ENCODE measurements at regions not wholly inside any gene's neighbourhood (a gene's known extent, or its start where the extent isn't known, plus 50 kb on each side); places are given as distances from the start of the nearest gene placed in this dataset.
"Not testable (repeated sequence)": the region's sequence is repeated elsewhere in the genome, so short reads cannot be mapped to it uniquely, and the experiment has no call there.

DNA sequence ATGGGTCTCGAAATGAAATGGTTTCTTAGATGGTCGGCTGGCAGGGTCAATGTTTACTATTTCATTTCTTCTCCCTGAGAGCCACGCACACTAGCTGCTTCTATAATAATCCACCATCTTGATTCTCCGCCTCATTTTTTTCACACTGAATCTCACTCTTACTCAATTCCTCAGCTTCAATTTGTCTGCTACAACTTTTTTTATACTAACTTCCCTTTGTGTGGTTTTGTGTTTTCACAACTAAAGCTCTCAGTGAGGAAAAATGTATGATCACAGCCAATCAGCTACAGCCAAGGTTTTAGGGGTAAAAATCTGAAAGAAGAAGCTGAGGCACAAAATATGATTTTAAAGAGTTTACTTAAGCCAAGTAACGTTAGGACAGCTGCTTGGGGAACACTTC is 1309.4 kb downstream of the EPHA7 start:
- H3K9me3 Mint-ChIP-seq, result peaks cover 8% of the 10 kb centered on the region

DNA sequence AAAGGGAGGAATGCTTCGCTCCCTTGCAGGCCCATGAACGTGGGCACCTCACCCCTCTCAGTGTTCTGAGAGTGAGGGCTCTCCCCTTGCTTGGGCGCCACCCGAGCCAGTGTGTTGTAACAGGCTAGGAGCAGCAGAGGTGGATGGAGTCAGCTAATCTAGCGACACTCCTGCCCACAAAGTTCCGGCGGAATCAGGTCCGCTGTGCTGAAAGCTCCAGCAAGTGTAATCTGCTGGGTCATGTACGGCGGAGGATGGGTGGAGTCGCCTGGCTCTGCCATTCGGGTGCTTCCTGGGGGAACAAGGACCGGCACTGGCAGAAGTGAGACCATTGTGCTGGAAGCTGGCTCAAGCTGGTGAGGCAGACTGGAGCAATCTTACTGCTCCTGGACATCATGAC is 1310.1 kb downstream of the EPHA7 start:
- Mint-ChIP-seq H3K4me3 (no peak overlapping the region), H3K27me3 (ENCODE audit: low read depth) (no peaks in the 10 kb centered on the region), H3K9me3 (peaks cover 8% of the 10 kb centered on the region), H3K4me1 (ENCODE audit: low read depth) (no peaks in the 10 kb centered on the region), H3K27ac (no peak overlapping the region), H3K36me3 (ENCODE audit: low read depth) (no peaks in the 10 kb centered on the region)
- DNase-seq, result no peak
- intact Hi-C loops (cut with micrococcal nuclease), result no loop called here
- CTCF ChIA-PET, result no interaction called here

More for the DNA sequence above, 1309.4 kb downstream of the EPHA7 start:
- Mint-ChIP-seq H3K4me3 (no peak overlapping the region), H3K27me3 (ENCODE audit: low read depth) (no peaks in the 10 kb centered on the region), H3K4me1 (ENCODE audit: low read depth) (no peaks in the 10 kb centered on the region), H3K27ac (no peak overlapping the region), H3K36me3 (ENCODE audit: low read depth) (no peaks in the 10 kb centered on the region)
- DNase-seq, result no peak
- intact Hi-C loops (cut with micrococcal nuclease), result no loop called here
- CTCF ChIA-PET, result interaction anchor here (0.6 kb wide), 1 partner anchor 210 kb away, joined by 3 read pairs; no protein-coding TSS in a partner anchor

DNA sequence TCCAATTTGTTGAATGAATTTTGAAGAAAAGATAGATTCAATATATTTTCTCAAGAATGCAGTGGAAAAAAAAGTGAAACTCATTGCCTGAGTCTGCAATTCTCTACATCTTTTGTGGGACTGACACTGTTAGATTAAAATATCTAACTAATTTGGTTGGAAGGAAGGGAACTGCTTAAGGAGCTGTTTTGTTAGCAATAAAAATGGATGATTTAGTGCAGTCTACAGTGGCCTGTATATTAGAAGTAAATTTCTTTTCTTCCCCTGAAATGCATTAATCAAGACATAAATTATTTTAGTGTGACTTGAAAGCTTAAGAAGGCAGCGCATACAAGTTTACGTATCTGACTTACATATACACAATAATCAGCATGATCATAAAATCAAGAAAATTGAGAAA is 1332.6 kb downstream of the EPHA7 start:
- Mint-ChIP-seq H3K9me3 (peaks cover 19% of the 10 kb centered on the region), H3K27me3 (ENCODE audit: low read depth) (no peaks in the 10 kb centered on the region)
- CTCF ChIA-PET, result no interaction called here

DNA sequence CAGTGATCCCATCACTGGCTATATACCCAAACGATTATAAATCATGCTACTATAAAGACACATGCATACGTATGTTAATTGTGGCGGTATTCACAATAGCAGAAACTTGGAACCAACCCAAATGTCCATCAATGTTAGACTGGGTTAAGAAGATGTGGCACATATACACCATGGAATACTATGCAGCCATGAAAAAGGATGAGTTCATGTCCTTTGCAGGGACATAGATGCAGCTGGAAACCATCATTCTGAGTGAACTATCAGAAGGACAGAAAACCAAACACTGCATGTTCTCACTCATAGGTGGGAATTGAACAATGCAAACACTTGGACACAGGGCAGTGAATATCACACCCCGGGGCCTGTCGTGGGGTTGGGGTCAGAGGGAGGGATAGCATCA is 1335.4 kb downstream of the EPHA7 start:
- H3K4me3 Mint-ChIP-seq; H3K27ac Mint-ChIP-seq; H3K4me1 Mint-ChIP-seq (ENCODE audit: low read depth); CTCF ChIA-PET; H3K36me3 Mint-ChIP-seq (ENCODE audit: low read depth); DNase-seq; intact Hi-C loops (cut with micrococcal nuclease); H3K27me3 Mint-ChIP-seq (ENCODE audit: low read depth): not testable (repeated sequence)
- H3K9me3 Mint-ChIP-seq, result peaks cover 32% of the 10 kb centered on the region

More for the DNA sequence above, 1332.6 kb downstream of the EPHA7 start:
- no peak for DNase-seq
- Mint-ChIP-seq H3K4me3 (no peak overlapping the region), H3K36me3 (ENCODE audit: low read depth) (no peaks in the 10 kb centered on the region), H3K4me1 (ENCODE audit: low read depth) (no peaks in the 10 kb centered on the region), H3K27ac (no peak overlapping the region)
- intact Hi-C loops (cut with micrococcal nuclease), result no loop called here

DNA sequence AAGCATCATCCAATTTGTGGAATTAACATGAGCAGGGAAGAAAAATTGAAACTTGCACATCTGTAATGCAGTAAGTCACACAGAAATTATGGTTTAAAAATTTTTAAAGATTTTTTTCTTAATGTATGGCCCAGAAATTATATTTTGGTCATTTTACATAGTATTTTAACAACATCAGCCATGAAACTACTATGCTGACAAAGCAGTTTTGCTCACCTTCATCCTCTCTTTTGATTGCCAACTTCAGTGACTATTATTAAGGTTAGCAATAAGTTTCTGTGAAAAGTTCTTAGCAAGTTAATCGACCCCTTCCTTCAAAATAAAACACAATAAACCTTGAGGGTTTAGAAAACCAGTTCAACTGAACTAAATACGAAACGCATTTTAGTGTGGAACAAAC is 1347.0 kb downstream of the EPHA7 start:
- H3K27ac Mint-ChIP-seq, result no peak overlapping the region
- H3K4me3 Mint-ChIP-seq, result no peak overlapping the region
- H3K9me3 Mint-ChIP-seq, result peaks cover 3% of the 10 kb centered on the region
- no peaks in the 10 kb centered on the region for H3K27me3 Mint-ChIP-seq (ENCODE audit: low read depth)
- CTCF ChIA-PET, result no interaction called here
- no peak for DNase-seq
- no peaks in the 10 kb centered on the region for H3K4me1 Mint-ChIP-seq (ENCODE audit: low read depth)
- no peaks in the 10 kb centered on the region for H3K36me3 Mint-ChIP-seq (ENCODE audit: low read depth)
- intact Hi-C loops (cut with micrococcal nuclease), result no loop called here

DNA sequence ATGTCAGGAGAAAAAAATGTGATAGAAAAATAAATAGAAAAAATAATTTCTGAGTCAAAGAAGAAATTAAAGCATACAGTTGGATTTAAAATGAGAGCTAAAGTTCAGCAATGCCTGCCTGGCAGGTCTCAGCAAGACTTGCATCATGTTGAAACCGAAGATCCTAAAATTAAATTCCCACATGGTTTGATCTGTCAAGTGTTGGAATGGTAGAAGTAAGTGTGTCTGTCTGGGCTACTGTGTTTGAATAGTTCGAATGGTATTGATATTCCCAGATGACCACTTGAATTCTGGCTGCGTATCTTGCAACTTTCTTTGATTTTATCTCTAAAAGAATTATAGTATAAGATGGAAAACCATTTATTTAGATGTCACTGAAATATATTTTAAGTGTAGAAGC is 1349.6 kb downstream of the EPHA7 start:
- Mint-ChIP-seq H3K27ac (no peak overlapping the region), H3K36me3 (ENCODE audit: low read depth) (no peaks in the 10 kb centered on the region)

DNA sequence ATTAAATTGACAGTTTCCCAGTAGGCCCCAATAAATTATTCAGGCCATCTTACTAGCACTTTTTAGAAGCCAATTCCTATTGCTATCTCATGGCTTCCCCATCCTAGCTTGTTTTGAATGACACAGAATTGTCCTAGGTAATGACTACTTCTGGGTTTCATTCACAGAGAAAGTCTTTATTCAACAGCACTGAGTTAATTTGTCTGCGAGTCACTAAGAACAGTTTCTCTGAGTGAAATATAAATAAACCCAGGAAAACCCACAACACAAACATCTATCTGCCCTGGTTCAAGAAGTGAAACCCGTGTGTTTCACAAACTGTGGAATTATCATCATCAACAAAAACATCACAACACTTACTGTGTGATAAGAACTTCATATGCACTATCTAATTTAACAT is 1366.8 kb downstream of the EPHA7 start:
- Mint-ChIP-seq H3K4me1 (ENCODE audit: low read depth) (no peaks in the 10 kb centered on the region), H3K27me3 (ENCODE audit: low read depth) (no peaks in the 10 kb centered on the region), H3K36me3 (ENCODE audit: low read depth) (no peaks in the 10 kb centered on the region), H3K9me3 (peaks cover 1% of the 10 kb centered on the region), H3K4me3 (no peak overlapping the region), H3K27ac (no peak overlapping the region)
- intact Hi-C loops (cut with micrococcal nuclease), result no loop called here
- DNase-seq, result no peak
- CTCF ChIA-PET, result no interaction called here

More for the DNA sequence above, 1349.6 kb downstream of the EPHA7 start:
- Mint-ChIP-seq H3K4me1 (ENCODE audit: low read depth) (no peaks in the 10 kb centered on the region), H3K4me3 (no peak overlapping the region), H3K27me3 (ENCODE audit: low read depth) (no peaks in the 10 kb centered on the region), H3K9me3 (peaks cover 3% of the 10 kb centered on the region)
- intact Hi-C loops (cut with micrococcal nuclease), result no loop called here
- CTCF ChIA-PET, result no interaction called here
- no peak for DNase-seq

DNA sequence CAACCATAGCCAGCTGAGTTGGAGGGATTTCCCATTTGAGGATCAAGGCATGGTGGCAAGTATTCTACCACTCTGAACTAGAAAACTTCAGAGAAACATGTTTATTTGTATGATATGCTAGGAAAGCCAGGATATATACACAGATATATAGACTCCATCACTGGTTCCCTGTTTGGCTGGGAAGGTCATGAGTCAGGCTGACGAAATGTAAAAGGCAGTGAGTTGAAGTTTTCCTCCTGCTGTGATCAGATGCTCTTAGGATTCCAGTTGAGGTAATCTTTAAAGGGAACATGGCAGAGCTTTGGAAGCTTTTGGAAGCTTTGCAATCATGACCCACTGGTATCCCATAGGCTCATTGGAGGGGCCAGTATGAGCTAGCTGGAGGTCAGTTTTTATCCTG is 1369.1 kb downstream of the EPHA7 start:
- Mint-ChIP-seq H3K36me3 (ENCODE audit: low read depth) (no peaks in the 10 kb centered on the region), H3K4me3 (no peak overlapping the region), H3K4me1 (ENCODE audit: low read depth) (no peaks in the 10 kb centered on the region), H3K9me3 (no peaks in the 10 kb centered on the region), H3K27me3 (ENCODE audit: low read depth) (no peaks in the 10 kb centered on the region), H3K27ac (no peak overlapping the region)
- DNase-seq, result no peak
- intact Hi-C loops (cut with micrococcal nuclease), result no loop called here
- CTCF ChIA-PET, result no interaction called here

DNA sequence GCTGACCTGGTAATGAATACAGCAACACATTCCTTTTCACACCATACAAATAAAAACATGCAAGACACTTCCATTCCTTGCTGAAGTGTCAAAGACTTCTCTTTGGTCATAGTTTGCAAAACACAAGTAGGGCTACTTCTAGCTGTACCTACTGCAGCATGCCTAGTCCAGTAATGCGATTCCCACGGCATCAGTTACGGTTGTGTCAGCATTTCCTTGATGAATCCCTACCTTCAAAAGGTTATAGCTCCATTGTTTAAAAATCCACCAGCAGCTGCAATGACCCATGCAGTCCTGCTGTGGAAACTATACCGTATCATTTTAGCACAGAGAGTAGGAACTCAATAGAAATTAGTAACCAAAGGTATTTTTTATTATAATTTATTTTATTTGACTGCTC is 1371.5 kb downstream of the EPHA7 start:
- intact Hi-C loops (cut with micrococcal nuclease), result no loop called here
- no peaks in the 10 kb centered on the region for H3K4me1 Mint-ChIP-seq (ENCODE audit: low read depth)
- CTCF ChIA-PET, result no interaction called here
- no peaks in the 10 kb centered on the region for H3K36me3 Mint-ChIP-seq (ENCODE audit: low read depth)
- no peaks in the 10 kb centered on the region for H3K27me3 Mint-ChIP-seq (ENCODE audit: low read depth)
- H3K4me3 Mint-ChIP-seq, result no peak overlapping the region
- no peak overlapping the region for H3K27ac Mint-ChIP-seq
- no peak for DNase-seq
- H3K9me3 Mint-ChIP-seq, result peaks cover 1% of the 10 kb centered on the region

DNA sequence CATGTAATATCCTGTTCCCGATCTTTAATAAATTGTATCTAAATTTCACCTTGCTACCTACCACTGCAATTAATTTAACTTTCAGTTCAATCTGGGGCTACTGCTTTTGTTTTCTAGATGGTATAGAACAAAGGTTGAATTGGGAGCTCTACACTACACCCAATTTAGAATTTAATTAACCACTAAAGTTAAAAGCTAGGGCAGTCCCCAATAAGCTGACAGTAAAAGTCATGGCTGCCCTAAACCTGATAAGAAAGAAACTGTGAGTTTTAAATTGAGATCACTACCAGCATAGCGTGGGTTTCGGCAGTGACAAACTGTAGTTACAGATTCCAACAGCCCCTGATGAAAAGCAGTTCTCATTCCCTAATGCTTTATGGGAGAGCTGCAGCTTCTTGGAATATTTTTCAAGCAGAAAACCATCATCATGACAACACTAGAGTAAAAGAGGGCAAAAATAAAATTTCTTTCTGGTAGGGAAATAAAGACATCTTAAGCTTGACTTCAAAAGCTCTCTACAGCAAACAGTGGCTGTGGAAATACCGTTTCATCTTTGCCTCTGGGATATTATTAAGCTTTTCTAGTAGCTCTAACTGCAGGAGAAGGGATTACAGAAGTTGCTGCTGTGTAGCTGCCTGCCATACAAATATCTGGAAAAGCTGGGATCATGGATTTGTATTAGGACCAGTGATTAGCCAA is 1372.1 kb downstream of the EPHA7 start:
- H3K9me3 Mint-ChIP-seq, result peaks cover 1% of the 10 kb centered on the region
- no peaks in the 10 kb centered on the region for H3K27me3 Mint-ChIP-seq (ENCODE audit: low read depth)
- intact Hi-C loops (cut with micrococcal nuclease), result no loop called here
- H3K4me1 Mint-ChIP-seq (ENCODE audit: low read depth), result no peaks in the 10 kb centered on the region
- CTCF ChIA-PET, result interaction anchor here (0.7 kb wide), 1 partner anchor 90 kb away, joined by 3 read pairs; no protein-coding TSS in a partner anchor
- DNase-seq, result no peak
- H3K4me3 Mint-ChIP-seq, result no peak overlapping the region
- H3K36me3 Mint-ChIP-seq (ENCODE audit: low read depth), result no peaks in the 10 kb centered on the region
- H3K27ac Mint-ChIP-seq, result no peak overlapping the region

DNA sequence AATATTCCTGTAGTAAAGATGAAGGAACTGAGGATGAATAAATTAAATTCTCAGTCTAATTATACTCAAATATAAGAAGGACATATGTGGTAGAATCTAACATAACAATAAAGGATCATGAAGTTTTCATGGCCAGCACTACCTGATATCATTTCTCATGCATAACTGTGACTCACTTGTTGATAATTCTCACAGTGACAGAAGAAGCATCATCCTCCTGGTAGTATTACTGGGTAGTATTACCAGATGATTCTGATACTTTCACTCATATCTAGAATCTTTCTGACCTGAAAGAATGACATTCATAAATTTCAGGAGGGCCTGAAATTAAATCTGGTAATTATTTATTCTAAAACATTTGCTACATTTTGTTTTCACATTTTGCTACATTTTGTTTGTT is 1375.0 kb downstream of the EPHA7 start:
- Mint-ChIP-seq H3K4me1 (ENCODE audit: low read depth) (no peaks in the 10 kb centered on the region), H3K4me3 (no peak overlapping the region), H3K9me3 (peaks cover 1% of the 10 kb centered on the region), H3K27ac (no peak overlapping the region), H3K36me3 (ENCODE audit: low read depth) (no peaks in the 10 kb centered on the region), H3K27me3 (ENCODE audit: low read depth) (no peaks in the 10 kb centered on the region)
- intact Hi-C loops (cut with micrococcal nuclease), result no loop called here
- CTCF ChIA-PET, result no interaction called here
- DNase-seq, result no peak

DNA sequence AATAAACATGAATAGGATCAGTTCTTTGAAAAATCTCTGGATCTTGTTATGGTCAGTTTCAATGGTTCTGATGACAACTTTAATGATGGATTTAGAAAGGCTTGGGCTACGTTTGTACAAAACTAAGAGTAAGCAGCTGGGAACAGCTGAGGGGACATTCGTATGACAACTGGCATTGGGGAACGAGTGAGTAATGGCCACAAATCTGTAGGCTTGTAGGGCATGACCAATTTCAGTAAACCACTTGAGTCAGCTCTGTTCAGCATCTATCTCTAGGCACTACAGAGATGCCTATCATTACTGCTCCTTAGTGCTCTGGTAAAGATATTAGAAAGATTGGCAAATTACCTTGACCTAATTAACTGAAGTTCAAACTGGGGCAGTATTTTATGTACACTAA is 1375.6 kb downstream of the EPHA7 start:
- CTCF ChIA-PET, result no interaction called here
- H3K4me1 Mint-ChIP-seq (ENCODE audit: low read depth), result no peaks in the 10 kb centered on the region
- DNase-seq, result no peak
- intact Hi-C loops (cut with micrococcal nuclease), result no loop called here
- H3K27me3 Mint-ChIP-seq (ENCODE audit: low read depth), result no peaks in the 10 kb centered on the region
- H3K36me3 Mint-ChIP-seq (ENCODE audit: low read depth), result no peaks in the 10 kb centered on the region
- no peak overlapping the region for H3K4me3 Mint-ChIP-seq
- H3K27ac Mint-ChIP-seq, result no peak overlapping the region
- H3K9me3 Mint-ChIP-seq, result peaks cover 1% of the 10 kb centered on the region

DNA sequence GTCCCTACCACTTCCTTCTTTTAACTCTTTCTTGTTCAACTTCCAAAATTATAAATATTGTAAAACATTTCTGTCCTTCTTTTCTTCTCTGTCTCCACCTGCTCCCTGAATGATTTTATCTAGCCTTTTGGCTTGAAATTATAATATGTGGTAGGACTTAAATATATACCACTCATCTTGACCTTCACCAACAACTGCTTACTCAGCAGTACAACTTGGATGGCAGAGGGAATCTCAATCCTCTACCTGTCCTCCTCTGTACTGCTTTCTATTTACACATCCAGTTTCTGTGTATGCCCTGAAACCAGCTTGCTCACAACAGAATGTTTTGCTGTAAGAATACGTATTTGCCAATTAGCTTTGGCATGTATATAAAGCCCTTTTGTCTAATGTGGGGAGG is 1392.5 kb downstream of the EPHA7 start:
- Mint-ChIP-seq H3K4me3 (no peak overlapping the region), H3K27me3 (ENCODE audit: low read depth) (no peaks in the 10 kb centered on the region), H3K4me1 (ENCODE audit: low read depth) (no peaks in the 10 kb centered on the region), H3K9me3 (peaks cover 6% of the 10 kb centered on the region), H3K36me3 (ENCODE audit: low read depth) (no peaks in the 10 kb centered on the region), H3K27ac (no peak overlapping the region)
- CTCF ChIA-PET, result no interaction called here
- no peak for DNase-seq
- intact Hi-C loops (cut with micrococcal nuclease), result no loop called here
